ENCODE measurements at regions not wholly inside any gene's neighbourhood (a gene's known extent, or its start where the extent isn't known, plus 50 kb on each side); places are given as distances from the start of the nearest gene placed in this dataset.
"Not testable (repeated sequence)": the region's sequence is repeated elsewhere in the genome, so short reads cannot be mapped to it uniquely, and the experiment has no call there.

DNA sequence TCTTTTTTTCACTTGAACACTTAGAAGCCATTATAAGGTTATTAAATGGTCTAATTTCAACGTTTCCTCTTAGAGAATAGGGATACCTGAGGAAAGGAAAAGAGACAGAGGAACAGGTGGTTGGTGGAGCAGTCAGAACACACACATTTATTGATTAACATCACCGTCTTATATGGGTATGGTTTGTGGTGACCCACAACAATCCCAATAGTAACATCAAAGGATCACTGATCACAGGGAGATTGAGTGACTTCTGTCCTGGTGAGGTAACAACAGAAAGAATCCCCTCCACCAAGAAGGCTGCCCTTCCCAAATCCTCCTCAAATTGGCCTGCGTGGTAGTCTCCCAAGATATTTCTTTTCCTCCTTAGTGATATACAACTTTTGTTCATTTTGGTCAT is 474.0 kb downstream of the PLPP3 start:
- no CpG with 5 or more reads among the region's 3 CpGs for WGBS (ENCODE audit: insufficient coverage, insufficient read length)
- no peak overlapping the region for H3K4me3 ChIP-seq (ENCODE audit: low read length)
- no peak for DNase-seq (ENCODE audit: low read depth, low spot score)
- no peaks in the 10 kb centered on the region for H3K9me3 ChIP-seq (ENCODE audit: control insufficient read depth, insufficient read depth, low read length)
- no peaks in the 10 kb centered on the region for H3K4me1 ChIP-seq (ENCODE audit: control insufficient read depth, insufficient read depth, low read length)
- H3K36me3 ChIP-seq (ENCODE audit: control insufficient read depth, insufficient read depth, low read length): no peaks in the 10 kb centered on the region
- no peak overlapping the region for H3K27ac ChIP-seq (ENCODE audit: low read length)
- no peaks in the 10 kb centered on the region for H3K27me3 ChIP-seq (ENCODE audit: control insufficient read depth, insufficient read depth, low read length)

DNA sequence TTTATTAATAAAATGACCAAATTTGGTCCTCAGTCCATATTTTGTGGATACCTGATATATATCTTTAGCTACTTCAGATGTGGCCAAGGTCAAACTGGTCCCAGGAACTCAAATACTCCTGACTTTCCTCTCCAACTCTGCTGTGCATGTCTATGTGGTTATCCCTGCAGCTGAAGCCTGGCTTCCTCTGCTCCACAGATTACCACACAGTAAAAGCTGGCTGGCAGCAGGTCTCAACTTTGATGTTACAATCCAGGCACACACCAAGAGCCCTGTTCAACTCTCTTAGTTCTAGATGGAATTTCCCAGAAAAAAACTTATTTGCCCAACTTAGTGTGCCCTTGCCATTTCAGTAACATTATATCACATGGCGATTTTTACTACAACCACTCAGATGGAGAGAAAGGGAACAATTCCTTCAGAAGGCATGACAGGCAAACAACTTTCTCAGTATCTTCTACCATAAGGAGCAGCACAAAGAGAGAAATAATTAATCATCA is 479.5 kb downstream of the PLPP3 start:
- H3K4me1 ChIP-seq (ENCODE audit: control insufficient read depth, insufficient read depth, low read length): no peaks in the 10 kb centered on the region
- no peak overlapping the region for H3K4me3 ChIP-seq (ENCODE audit: low read length)
- H3K9me3 ChIP-seq (ENCODE audit: control insufficient read depth, insufficient read depth, low read length): no peaks in the 10 kb centered on the region
- H3K27me3 ChIP-seq (ENCODE audit: control insufficient read depth, insufficient read depth, low read length): no peaks in the 10 kb centered on the region
- H3K27ac ChIP-seq (ENCODE audit: low read length): no peak overlapping the region
- WGBS (ENCODE audit: insufficient coverage, insufficient read length): no CpG with 5 or more reads among the region's 1 CpG
- H3K36me3 ChIP-seq (ENCODE audit: control insufficient read depth, insufficient read depth, low read length): no peaks in the 10 kb centered on the region
- no peak for DNase-seq (ENCODE audit: low read depth, low spot score)

DNA sequence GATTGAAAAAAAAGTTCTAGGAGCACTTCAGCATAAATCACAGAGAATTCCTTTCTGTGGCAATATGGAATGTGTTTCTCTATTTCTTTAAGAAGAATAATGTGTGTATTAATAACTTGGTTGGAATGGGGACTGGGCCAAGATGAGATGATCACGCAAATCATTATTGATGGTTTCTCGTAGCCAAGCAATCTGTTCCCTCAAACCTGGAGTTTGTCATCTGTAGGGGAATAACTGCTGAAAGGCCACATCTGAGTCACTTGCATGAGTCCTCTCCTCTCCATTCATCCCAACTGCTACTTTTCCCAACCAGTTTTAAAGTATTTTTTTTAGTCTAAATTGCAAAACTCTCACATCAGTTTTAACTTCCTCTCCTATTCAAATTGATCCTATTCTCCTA is 480.4 kb downstream of the PLPP3 start:
- Histone ChIP-seq H3K36me3 (ENCODE audit: control insufficient read depth, insufficient read depth, low read length) (no peaks in the 10 kb centered on the region), H3K4me1 (ENCODE audit: control insufficient read depth, insufficient read depth, low read length) (no peaks in the 10 kb centered on the region), H3K27ac (ENCODE audit: low read length) (no peak overlapping the region), H3K4me3 (ENCODE audit: low read length) (no peak overlapping the region), H3K9me3 (ENCODE audit: control insufficient read depth, insufficient read depth, low read length) (no peaks in the 10 kb centered on the region), H3K27me3 (ENCODE audit: control insufficient read depth, insufficient read depth, low read length) (no peaks in the 10 kb centered on the region)
- DNase-seq (ENCODE audit: low read depth, low spot score): no peak
- WGBS (ENCODE audit: insufficient coverage, insufficient read length): no CpG with 5 or more reads among the region's 2 CpGs

DNA sequence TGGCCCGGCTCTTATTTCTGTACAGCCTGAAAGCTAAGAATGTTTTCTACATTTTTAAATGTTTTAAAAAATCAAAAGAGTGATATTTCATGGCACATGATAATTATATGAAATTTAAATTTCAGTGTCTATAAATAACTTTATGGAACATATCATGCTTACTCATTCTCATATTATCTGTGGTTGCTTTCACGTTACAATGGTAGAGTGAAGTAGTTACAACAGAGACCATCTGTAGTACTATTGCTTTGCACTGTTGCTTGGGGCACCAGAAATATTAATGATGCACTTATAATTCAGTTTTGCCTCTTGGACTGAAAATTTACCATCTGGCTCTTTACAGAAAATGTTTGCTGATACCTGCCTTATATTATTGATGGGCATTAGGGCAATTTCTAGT is 481.6 kb downstream of the PLPP3 start:
- Histone ChIP-seq H3K9me3 (ENCODE audit: control insufficient read depth, insufficient read depth, low read length) (no peaks in the 10 kb centered on the region), H3K27ac (ENCODE audit: low read length) (no peak overlapping the region), H3K4me1 (ENCODE audit: control insufficient read depth, insufficient read depth, low read length) (no peaks in the 10 kb centered on the region), H3K36me3 (ENCODE audit: control insufficient read depth, insufficient read depth, low read length) (no peaks in the 10 kb centered on the region), H3K27me3 (ENCODE audit: control insufficient read depth, insufficient read depth, low read length) (no peaks in the 10 kb centered on the region), H3K4me3 (ENCODE audit: low read length) (no peak overlapping the region)
- no CpG with 5 or more reads among the region's 2 CpGs for WGBS (ENCODE audit: insufficient coverage, insufficient read length)
- no peak for DNase-seq (ENCODE audit: low read depth, low spot score)

DNA sequence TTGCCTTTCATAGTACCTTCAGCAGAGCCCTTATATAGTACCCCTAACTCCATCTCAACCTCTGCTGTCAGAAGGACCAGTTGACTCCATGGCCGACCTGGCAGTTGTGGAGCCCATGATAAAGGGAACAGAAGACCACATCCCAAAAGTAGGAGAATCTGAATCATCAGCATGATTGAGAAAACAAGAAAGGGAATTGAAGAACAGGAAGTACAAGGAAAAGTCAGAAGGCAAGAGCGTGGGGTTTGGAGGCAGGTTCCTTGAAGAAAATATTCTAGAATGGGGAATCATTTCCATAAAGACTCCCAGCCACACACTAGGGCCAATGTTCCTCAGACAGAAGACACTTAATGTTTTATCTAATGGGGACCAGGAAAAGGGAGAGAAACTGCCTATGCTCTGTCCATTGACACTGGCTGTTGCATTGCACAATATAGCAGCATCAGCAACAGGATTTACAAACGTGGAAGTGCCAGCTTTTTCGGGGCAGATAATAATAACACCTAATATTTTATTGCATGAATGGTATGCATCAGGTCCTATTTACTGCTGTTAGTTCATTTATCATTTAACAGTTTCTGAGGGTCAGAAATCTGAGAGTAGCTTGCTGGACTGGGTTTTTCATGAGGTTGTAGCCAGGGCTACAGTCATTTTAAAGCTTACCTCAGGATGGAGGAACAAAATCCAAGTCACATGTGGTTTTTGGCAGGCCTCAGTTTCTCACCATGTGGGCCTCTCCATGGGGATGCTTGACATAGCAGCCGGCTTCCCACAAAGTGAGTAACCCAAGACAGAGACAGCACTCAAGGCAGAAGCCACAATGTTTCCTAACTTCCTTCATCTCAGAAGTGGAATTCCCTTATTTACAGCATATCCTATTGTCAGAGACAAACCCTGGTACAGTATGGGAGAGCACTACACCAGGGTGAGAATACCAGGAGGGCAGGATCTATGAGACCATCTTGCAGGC is 483.4 kb downstream of the PLPP3 start:
- no peaks in the 10 kb centered on the region for H3K4me1 ChIP-seq (ENCODE audit: control insufficient read depth, insufficient read depth, low read length)
- no peak for DNase-seq (ENCODE audit: low read depth, low spot score)

DNA sequence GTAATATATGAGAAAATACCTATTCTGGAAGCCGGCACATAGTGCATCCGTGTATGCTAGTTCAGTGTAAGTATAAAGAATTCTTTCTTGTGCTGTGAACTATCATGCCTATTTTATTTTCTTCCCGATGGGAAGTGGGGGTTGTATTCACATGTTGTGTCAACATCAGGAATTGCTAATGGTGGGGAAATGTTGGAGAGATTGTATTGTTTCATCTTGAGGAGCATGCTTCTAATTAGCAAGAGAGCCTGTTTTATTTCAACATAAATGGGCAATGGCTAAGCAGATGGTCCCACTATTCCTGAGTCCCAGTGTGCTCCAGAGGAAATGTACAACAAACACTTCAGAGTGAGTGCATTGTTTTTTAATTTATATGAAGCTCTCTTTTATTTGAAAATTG is 485.2 kb downstream of the PLPP3 start:
- no CpG with 5 or more reads among the region's 3 CpGs for WGBS (ENCODE audit: insufficient coverage, insufficient read length)
- no peaks in the 10 kb centered on the region for H3K4me1 ChIP-seq (ENCODE audit: control insufficient read depth, insufficient read depth, low read length)
- H3K27ac ChIP-seq (ENCODE audit: low read length): no peak overlapping the region
- no peak overlapping the region for H3K4me3 ChIP-seq (ENCODE audit: low read length)
- H3K36me3 ChIP-seq (ENCODE audit: control insufficient read depth, insufficient read depth, low read length): no peaks in the 10 kb centered on the region
- H3K27me3 ChIP-seq (ENCODE audit: control insufficient read depth, insufficient read depth, low read length): no peaks in the 10 kb centered on the region
- no peaks in the 10 kb centered on the region for H3K9me3 ChIP-seq (ENCODE audit: control insufficient read depth, insufficient read depth, low read length)
- DNase-seq (ENCODE audit: low read depth, low spot score): no peak

More for the DNA sequence above, 483.4 kb downstream of the PLPP3 start:
- H3K27ac ChIP-seq (ENCODE audit: low read length): no peak overlapping the region
- no peaks in the 10 kb centered on the region for H3K9me3 ChIP-seq (ENCODE audit: control insufficient read depth, insufficient read depth, low read length)
- no CpG with 5 or more reads among the region's 5 CpGs for WGBS (ENCODE audit: insufficient coverage, insufficient read length)
- no peaks in the 10 kb centered on the region for H3K27me3 ChIP-seq (ENCODE audit: control insufficient read depth, insufficient read depth, low read length)
- H3K36me3 ChIP-seq (ENCODE audit: control insufficient read depth, insufficient read depth, low read length): no peaks in the 10 kb centered on the region
- no peak overlapping the region for H3K4me3 ChIP-seq (ENCODE audit: low read length)

DNA sequence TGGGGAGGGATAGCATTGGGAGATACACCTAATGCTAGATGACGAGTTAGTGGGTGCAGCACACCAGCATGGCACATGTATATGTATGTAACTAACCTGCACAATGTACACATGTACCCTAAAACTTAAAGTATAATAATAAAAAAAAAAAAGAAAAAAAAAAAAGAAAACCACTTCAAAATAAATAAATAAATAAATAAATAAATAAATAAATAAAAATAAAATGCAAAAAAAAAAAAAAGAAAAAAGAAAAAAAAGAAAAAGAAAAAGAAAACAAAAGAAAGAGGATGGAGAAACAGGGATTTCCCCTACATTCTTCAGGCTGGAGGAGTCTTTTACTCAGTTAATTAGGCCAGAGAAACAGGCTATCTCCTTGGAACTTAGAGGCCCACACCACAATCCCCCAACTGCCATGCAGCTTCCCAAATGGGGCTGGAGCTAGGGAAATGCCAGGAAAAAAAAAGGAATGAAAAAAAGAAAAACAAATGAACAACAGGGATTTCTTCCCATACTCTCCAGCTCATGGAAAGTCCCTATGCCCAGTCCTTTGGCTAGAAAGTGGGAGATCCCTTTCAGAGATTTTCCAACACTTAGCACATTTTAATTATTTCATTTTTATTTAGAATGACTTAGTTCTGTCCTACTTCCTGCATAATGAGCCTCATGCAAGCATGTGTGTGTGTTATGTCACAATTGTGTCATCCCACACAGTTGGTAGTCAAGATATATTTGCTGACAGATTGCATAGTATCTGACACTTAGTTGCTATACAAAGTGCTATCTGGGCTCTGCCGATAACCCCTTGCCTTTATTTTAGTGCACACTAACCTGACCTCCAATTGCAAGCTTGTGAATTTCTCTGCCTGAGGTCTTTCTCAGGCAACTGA is 486.4 kb downstream of the PLPP3 start:
- WGBS (ENCODE audit: insufficient coverage, insufficient read length): no CpG with 5 or more reads among the region's 2 CpGs
- H3K27me3 ChIP-seq (ENCODE audit: control insufficient read depth, insufficient read depth, low read length): no peaks in the 10 kb centered on the region
- no peaks in the 10 kb centered on the region for H3K4me1 ChIP-seq (ENCODE audit: control insufficient read depth, insufficient read depth, low read length)
- H3K9me3 ChIP-seq (ENCODE audit: control insufficient read depth, insufficient read depth, low read length): no peaks in the 10 kb centered on the region
- H3K36me3 ChIP-seq (ENCODE audit: control insufficient read depth, insufficient read depth, low read length): no peaks in the 10 kb centered on the region
- H3K27ac ChIP-seq (ENCODE audit: low read length): no peak overlapping the region
- no peak overlapping the region for H3K4me3 ChIP-seq (ENCODE audit: low read length)
- no peak for DNase-seq (ENCODE audit: low read depth, low spot score)

DNA sequence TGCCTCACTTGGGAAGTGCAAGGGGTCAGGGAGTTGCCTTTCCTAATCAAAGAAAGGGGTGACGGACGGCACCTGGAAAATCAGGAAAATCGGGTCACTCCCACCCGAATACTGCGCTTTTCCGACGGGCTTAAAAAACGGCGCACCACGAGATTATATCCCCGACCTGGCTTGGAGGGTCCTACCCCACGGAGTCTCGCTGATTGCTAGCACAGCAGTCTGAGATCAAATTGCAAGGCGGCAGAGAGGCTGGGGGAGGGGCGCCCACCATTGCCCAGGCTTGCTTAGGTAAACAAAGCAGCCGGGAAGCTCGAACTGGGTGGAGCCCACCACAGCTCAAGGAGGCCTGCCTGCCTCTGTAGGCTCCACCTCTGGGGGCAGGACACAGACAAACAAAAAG is 489.5 kb downstream of the PLPP3 start:
- H3K27ac ChIP-seq (ENCODE audit: low read length); H3K27me3 ChIP-seq (ENCODE audit: control insufficient read depth, insufficient read depth, low read length); H3K9me3 ChIP-seq (ENCODE audit: control insufficient read depth, insufficient read depth, low read length); H3K36me3 ChIP-seq (ENCODE audit: control insufficient read depth, insufficient read depth, low read length); H3K4me3 ChIP-seq (ENCODE audit: low read length); H3K4me1 ChIP-seq (ENCODE audit: control insufficient read depth, insufficient read depth, low read length); DNase-seq (ENCODE audit: low read depth, low spot score): not testable (repeated sequence)
- WGBS (ENCODE audit: insufficient coverage, insufficient read length): no CpG with 5 or more reads among the region's 17 CpGs

DNA sequence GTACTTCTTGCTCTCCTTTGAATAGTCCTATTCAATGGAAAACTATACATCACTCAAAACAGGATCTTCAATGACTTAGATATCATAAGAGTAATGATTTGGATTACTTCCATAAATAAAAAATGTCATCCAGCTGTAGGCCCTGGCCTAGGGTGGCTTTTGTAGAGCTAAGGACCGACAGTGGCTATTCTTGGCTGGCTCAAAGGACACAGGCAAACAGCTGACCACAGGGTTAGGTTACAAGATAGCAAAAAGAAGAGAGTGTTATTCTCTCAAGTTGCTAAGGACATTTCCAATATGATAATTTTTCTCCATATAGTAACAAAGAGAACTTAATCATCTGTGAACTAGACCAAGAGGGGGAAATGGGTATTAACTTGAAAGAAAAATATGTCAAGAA is 495.1 kb downstream of the PLPP3 start:
- Histone ChIP-seq H3K9me3 (ENCODE audit: control insufficient read depth, insufficient read depth, low read length) (no peaks in the 10 kb centered on the region), H3K27ac (ENCODE audit: low read length) (no peak overlapping the region), H3K4me3 (ENCODE audit: low read length) (no peak overlapping the region), H3K27me3 (ENCODE audit: control insufficient read depth, insufficient read depth, low read length) (no peaks in the 10 kb centered on the region), H3K36me3 (ENCODE audit: control insufficient read depth, insufficient read depth, low read length) (no peaks in the 10 kb centered on the region), H3K4me1 (ENCODE audit: control insufficient read depth, insufficient read depth, low read length) (no peaks in the 10 kb centered on the region)
- no CpG with 5 or more reads among the region's 1 CpG for WGBS (ENCODE audit: insufficient coverage, insufficient read length)
- no peak for DNase-seq (ENCODE audit: low read depth, low spot score)

DNA sequence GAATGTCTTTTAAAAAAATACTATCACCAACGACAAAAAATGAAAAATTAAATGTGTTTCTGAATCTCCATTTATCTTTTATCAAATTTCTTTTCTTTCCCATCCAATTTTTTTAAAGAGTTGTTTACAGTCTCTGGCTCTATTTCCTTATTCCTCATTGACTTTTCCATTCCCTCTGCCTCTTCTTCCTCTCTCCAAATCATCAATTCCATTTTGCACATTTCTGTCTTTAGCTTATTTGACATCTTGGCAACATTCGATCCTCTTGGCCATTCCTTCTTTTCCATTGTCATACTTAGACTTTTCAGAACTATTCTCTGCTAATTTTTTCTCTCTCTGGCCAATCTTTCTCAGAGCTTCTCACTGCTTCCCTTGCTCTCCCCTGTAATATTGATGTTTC is 497.6 kb downstream of the PLPP3 start:
- H3K36me3 ChIP-seq (ENCODE audit: control insufficient read depth, insufficient read depth, low read length): no peaks in the 10 kb centered on the region
- H3K4me3 ChIP-seq (ENCODE audit: low read length): no peak overlapping the region
- WGBS (ENCODE audit: insufficient coverage, insufficient read length): 100% methylated on average over 1 of the region's 2 CpGs
- no peaks in the 10 kb centered on the region for H3K9me3 ChIP-seq (ENCODE audit: control insufficient read depth, insufficient read depth, low read length)
- H3K27me3 ChIP-seq (ENCODE audit: control insufficient read depth, insufficient read depth, low read length): no peaks in the 10 kb centered on the region
- no peak for DNase-seq (ENCODE audit: low read depth, low spot score)
- no peak overlapping the region for H3K27ac ChIP-seq (ENCODE audit: low read length)
- H3K4me1 ChIP-seq (ENCODE audit: control insufficient read depth, insufficient read depth, low read length): no peaks in the 10 kb centered on the region
